Lung (tissue), 11 donors: ENCODE measurements at regions not wholly inside any gene's neighbourhood (a gene's known extent, or its start where the extent isn't known, plus 50 kb on each side); places are given as distances from the start of the nearest gene placed in this dataset.

Source experiments
- ATAC-seq: fragments of 200-7000 bp; cut with Tn5 transposase; one replicate; pipeline ENCODE4 v1.9.1; 2020; ENCODE audit warnings: moderate number of reproducible peaks; ENCODE audit not compliant: insufficient read depth, low FRiP score
- DNase-seq, 3 donors: peaks; one replicate each; pipeline ENCODE4 v3.0.0-alpha.2; 2013 to 2017
- H3K27ac ChIP-seq, 2 donors: one replicate each; pipeline ENCODE4 v1.5.1; 2013; ENCODE audit warnings: mild to moderate bottlenecking in 2 of 2, moderate library complexity in 2 of 2, control low read depth in 1 of 2, inconsistent platforms in 1 of 2, low read depth in 1 of 2, low read length in 1 of 2
- H3K27me3 ChIP-seq, 3 donors: one replicate each; pipeline ENCODE4 v1.5.1; 2013; ENCODE audit warnings: low read length in 2 of 3; ENCODE audit not compliant: control insufficient read depth in 3 of 3, insufficient read depth in 3 of 3
- H3K36me3 ChIP-seq, 4 donors: one replicate each; pipeline ENCODE4 v1.5.1; 2013; ENCODE audit warnings: low read length in 4 of 4, mild to moderate bottlenecking in 1 of 4, moderate library complexity in 1 of 4; ENCODE audit not compliant: control insufficient read depth in 4 of 4, insufficient read depth in 4 of 4
- H3K4me1 ChIP-seq, 5 donors: one replicate each; pipeline ENCODE4 v1.5.1; 2013; ENCODE audit warnings: low read length in 5 of 5, mild to moderate bottlenecking in 2 of 5, moderate library complexity in 1 of 5; ENCODE audit not compliant: control insufficient read depth in 5 of 5, insufficient read depth in 5 of 5
- H3K4me3 ChIP-seq: one replicate; pipeline ENCODE4 v1.5.1; 2013; ENCODE audit warnings: mild to moderate bottlenecking, control low read depth, moderate library complexity
- H3K9ac ChIP-seq, 2 donors: one replicate each; pipeline ENCODE4 v1.5.1; 2013; ENCODE audit warnings: low read length in 2 of 2, control low read depth in 1 of 2; ENCODE audit not compliant: insufficient read depth in 1 of 2
- H3K9me3 ChIP-seq, 4 donors: one replicate each; pipeline ENCODE4 v1.5.1; 2013; ENCODE audit warnings: low read length in 3 of 4, mild to moderate bottlenecking in 1 of 4, moderate library complexity in 1 of 4; ENCODE audit not compliant: control insufficient read depth in 4 of 4, insufficient read depth in 3 of 4
- CTCF ChIP-seq: IDR thresholded peaks from 2 replicates; pipeline ENCODE4 v1.5.1; 2012; ENCODE audit warnings: mild to moderate bottlenecking; ENCODE audit errors: control extremely low read depth, extremely low read depth
- WGBS, 2 donors: extraction: QIAGEN DNeasy Blood & Tissue Kit; methylation state at CpG; one replicate each; pipeline ENCODE4 v1.1.7; 2013; 5-methylcytosine and 5-hydroxymethylcytosine counted together
- donor health status: control.
- donor health status: control.
- donor health status: Bipolar disorder and iron deficiency.
- donor health status: healthy.
- donor health status: DM: yes; HTN: yes; CAD: no.

GRCh38 chr1:191905781-191906180 lies 252.5 kb upstream of the RGS18 start:
- WGBS, 2 donors, result 72 to 75% methylated on average over 1 of the region's 1 CpG
- H3K36me3 ChIP-seq, result no peaks in the 10 kb centered on the region
- TF ChIP-seq CTCF, result no peak
- no peak overlapping the region for H3K4me3 ChIP-seq
- H3K27me3 ChIP-seq, result no peaks in the 10 kb centered on the region
- peaks cover 0 to 9% (median 0%) of the 10 kb centered on the region in 4 donors for H3K9me3 ChIP-seq
- ATAC-seq, result no peak
- H3K4me1 ChIP-seq, result peaks cover 0 to 7% (median 0%) of the 10 kb centered on the region in 5 donors
- H3K27ac ChIP-seq, result no peak overlapping the region
- H3K9ac ChIP-seq, result no peak overlapping the region
- peak in 2 of 3 donors; percentile 79 to 82 for DNase-seq

- peaks cover 0 to 7% (median 0%) of the 10 kb centered on the region in 5 donors for H3K4me1 ChIP-seq
- DNase-seq (no peak), ATAC-seq (no peak)
- H3K9me3 ChIP-seq, result peaks cover 0 to 6% (median 0%) of the 10 kb centered on the region in 4 donors
- no peak overlapping the region for H3K27ac ChIP-seq
- 74 to 83% methylated on average over 2 of the region's 2 CpGs for WGBS, 2 donors
- H3K27me3 ChIP-seq, result no peaks in the 10 kb centered on the region
- TF ChIP-seq CTCF, result no peak
- H3K36me3 ChIP-seq, result no peaks in the 10 kb centered on the region
- no peak overlapping the region for H3K9ac ChIP-seq
- no peak overlapping the region for H3K4me3 ChIP-seq
These were observed 251.1 kb upstream of the RGS18 start for GRCh38 chr1:191907121-191907520.

GRCh38 chr1:191910245-191910644 lies 248.0 kb upstream of the RGS18 start:
- peaks cover 0 to 6% (median 0%) of the 10 kb centered on the region in 4 donors for H3K9me3 ChIP-seq

More at GRCh38 chr1:191910245-191910644, 248.0 kb upstream of the RGS18 start:
- DNase-seq (peak in 2 of 3 donors; percentile 29 to 33), ATAC-seq (no peak)
- TF ChIP-seq CTCF, result no peak
- 66 to 84% methylated on average over 2 of the region's 2 CpGs for WGBS, 2 donors
- H3K4me3 ChIP-seq, result no peak overlapping the region
- H3K9ac ChIP-seq, result no peak overlapping the region
- H3K27ac ChIP-seq, result no peak overlapping the region
- H3K4me1 ChIP-seq, result peaks cover 0 to 12% (median 0%) of the 10 kb centered on the region in 5 donors
- H3K27me3 ChIP-seq, result no peaks in the 10 kb centered on the region
- no peaks in the 10 kb centered on the region for H3K36me3 ChIP-seq
